ENCODE measurements at regions not wholly inside any gene's neighbourhood (a gene's known extent, or its start where the extent isn't known, plus 50 kb on each side); places are given as distances from the start of the nearest gene placed in this dataset.

GRCh38 chr12:33830070-33830469 is 192.2 kb upstream of the ALG10 start (continued):
- TF ChIP-seq ZNF692 (tag by site-specific recombination; IDR thresholded peaks at IDR 0.05) = no peak

- ChIA-PET CTCF (no interaction called here), POLR2A (no interaction called here)
- Histone ChIP-seq H3K9me3 (ENCODE audit: control insufficient read depth, insufficient read depth, low read depth, low read length) (no peaks in the 10 kb centered on the region), H3K4me3 (ENCODE audit: low read depth, low read length) (no peak overlapping the region), H3K4me1 (ENCODE audit: control insufficient read depth, insufficient read depth, low read length) (no peaks in the 10 kb centered on the region), H3K27ac (ENCODE audit: extremely low read depth, low read depth, low read length) (no peak overlapping the region), H3K36me3 (ENCODE audit: control insufficient read depth in 2 of 2, insufficient read depth in 1 of 2, low read length in 2 of 2) (no peaks in the 10 kb centered on the region)
- TF ChIP-seq ZNF148 (tag by site-specific recombination; IDR thresholded peaks at IDR 0.05; ENCODE audit: borderline replicate concordance) (no peak), RBAK (tag by site-specific recombination; IDR thresholded peaks at IDR 0.05) (no peak)
These were observed 189.4 kb upstream of the ALG10 start for GRCh38 chr12:33832900-33833299.

- Histone ChIP-seq H3K4me3 (ENCODE audit: low read depth, low read length) (no peak overlapping the region), H3K36me3 (ENCODE audit: control insufficient read depth in 2 of 2, insufficient read depth in 1 of 2, low read length in 2 of 2) (no peaks in the 10 kb centered on the region), H3K9me3 (ENCODE audit: control insufficient read depth, insufficient read depth, low read depth, low read length) (no peaks in the 10 kb centered on the region), H3K27ac (ENCODE audit: extremely low read depth, low read depth, low read length) (no peak overlapping the region), H3K4me1 (ENCODE audit: control insufficient read depth, insufficient read depth, low read length) (no peaks in the 10 kb centered on the region)
- CTCF ChIA-PET = interaction anchor here (0.7 kb wide), 1 partner anchor 30 kb away, joined by 3 read pairs; no protein-coding TSS in a partner anchor
- no peak for TF ChIP-seq PATZ1 (tag by site-specific recombination; IDR thresholded peaks at IDR 0.05)
- no peak for TF ChIP-seq ZNF112 (tag by site-specific recombination; IDR thresholded peaks at IDR 0.05)
- no peak for TF ChIP-seq ZNF221 (tag by site-specific recombination; IDR thresholded peaks at IDR 0.05; ENCODE audit: borderline replicate concordance)
- TF ChIP-seq ZNF624 (tag by site-specific recombination; IDR thresholded peaks at IDR 0.05) = no peak
- no peak for TF ChIP-seq ZBTB21 (tag by site-specific recombination; IDR thresholded peaks at IDR 0.05)
- no peak for TF ChIP-seq ZNF596 (tag by site-specific recombination; IDR thresholded peaks at IDR 0.05)
- TF ChIP-seq PRDM10 (tag by site-specific recombination; IDR thresholded peaks at IDR 0.05) = no peak
- no peak for TF ChIP-seq KLF8 (tag by site-specific recombination; IDR thresholded peaks at IDR 0.05)
- TF ChIP-seq ZNF777 (tag by site-specific recombination; IDR thresholded peaks at IDR 0.05; ENCODE audit: borderline replicate concordance) = no peak
- no peak for TF ChIP-seq ZNF518A (tag by site-specific recombination; conservative IDR thresholded peaks at IDR 0.05; ENCODE audit: low read depth)
- no peak for TF ChIP-seq ZNF785 (tag by site-specific recombination; IDR thresholded peaks at IDR 0.05)
- POLR2A ChIA-PET = no interaction called here
These were observed 187.6 kb upstream of the ALG10 start for GRCh38 chr12:33834672-33835071.
